ENCODE measurements at regions not wholly inside any gene's neighbourhood (a gene's known extent, or its start where the extent isn't known, plus 50 kb on each side); places are given as distances from the start of the nearest gene placed in this dataset.

GRCh38 chr2:223109341-223109740, 57.4 kb downstream of the KCNE4 start:
- Histone ChIP-seq H2BK20ac (ENCODE audit: low read length) (no peak overlapping the region), H2AK5ac (ENCODE audit: low read depth, low read length) (no peak overlapping the region)

More at GRCh38 chr2:223109341-223109740, 57.4 kb downstream of the KCNE4 start:
- H3K9ac ChIP-seq (replicated peaks in 1 of 4; ENCODE audit: extremely low read depth in 1 of 4, low read depth in 3 of 4, low read length in 3 of 4), result no peak overlapping the region
- H4K5ac ChIP-seq (ENCODE audit: insufficient read length, low read depth, low read length), result no peak overlapping the region
- no peak overlapping the region for H2BK5ac ChIP-seq (ENCODE audit: low read depth, low read length)
- H3K79me2 ChIP-seq (ENCODE audit: control insufficient read depth in 1 of 2, insufficient read depth in 2 of 2, low read length in 2 of 2), result no peaks in the 10 kb centered on the region
- H3K9me3 ChIP-seq (ENCODE audit: insufficient read depth in 2 of 2, low read depth in 1 of 2, low read length in 1 of 2), result no peaks in the 10 kb centered on the region
- H2BK15ac ChIP-seq (ENCODE audit: low read length), result no peak overlapping the region
- no peak overlapping the region for H4K91ac ChIP-seq (replicated peaks; ENCODE audit: insufficient read length, low read length)
- no peak overlapping the region for H2BK120ac ChIP-seq (replicated peaks; ENCODE audit: low read depth, low read length)
- no peak overlapping the region for H3K14ac ChIP-seq (ENCODE audit: insufficient read length)
- H3K36me3 ChIP-seq (ENCODE audit: control insufficient read depth in 2 of 4, insufficient read depth in 4 of 4, low read length in 3 of 4), result no peaks in the 10 kb centered on the region
- FAIRE-seq, result no peak
- no peaks in the 10 kb centered on the region for H4K20me1 ChIP-seq (replicated peaks in 1 of 2; ENCODE audit: control insufficient read depth in 1 of 2, insufficient read depth in 2 of 2, low read length in 2 of 2)
- H3K23ac ChIP-seq (ENCODE audit: insufficient read length), result no peak overlapping the region
- H3K56ac ChIP-seq (replicated peaks; ENCODE audit: insufficient read length, low read depth, low read length), result no peak overlapping the region
- H3K4ac ChIP-seq (replicated peaks; ENCODE audit: insufficient read length, low read depth, low read length), result no peak overlapping the region
- H4K8ac ChIP-seq (ENCODE audit: extremely low read depth, insufficient read depth, low read length), result no peak overlapping the region
- 82% methylated on average over 3 of the region's 3 CpGs; no CpG with 5 or more reads in 1 of the 2 experiments for WGBS, 2 experiments (ENCODE audit: extremely low coverage in 1 of 2, insufficient coverage in 1 of 2, insufficient read length in 1 of 2, insufficient replicate concordance in 2 of 2, low coverage in 1 of 2, low lambda C conversion rate in 2 of 2, missing lambda C conversion rate in 1 of 2)
- H3K27ac ChIP-seq (ENCODE audit: low read depth, low read length), result no peak overlapping the region
- ChIA-PET POLR2A (ENCODE audit: partially characterized antibody) (no interaction called here), CTCF (ENCODE audit: partially characterized antibody) (interaction anchor here (0.8 to 1.5 kb wide), 3 partner anchors 9 to 151 kb away, joined by 3 read pairs; no protein-coding TSS in a partner anchor)
- no peak overlapping the region for H3K4me3 ChIP-seq (ENCODE audit: extremely low read depth in 1 of 4, insufficient read depth in 2 of 4, low read depth in 3 of 4, low read length in 4 of 4)
- H2BK12ac ChIP-seq (ENCODE audit: low read depth, low read length), result no peak overlapping the region
- H3K18ac ChIP-seq (ENCODE audit: extremely low read depth, low read length), result no peak overlapping the region
- TF ChIP-seq POLR2AphosphoS5 (IDR thresholded peaks at IDR 0.05; ENCODE audit: low read depth, low read length) (no peak), EGR1 (IDR thresholded peaks at IDR 0.05; ENCODE audit: borderline replicate concordance, low read depth, low read length) (no peak), RBBP5 (IDR thresholded peaks at IDR 0.05; ENCODE audit: borderline replicate concordance, low read depth, low read length) (no peak), CHD2 (IDR thresholded peaks at IDR 0.05; ENCODE audit: low read length) (no peak)
- H3K27me3 ChIP-seq (replicated peaks in 1 of 4; ENCODE audit: control insufficient read depth in 3 of 4, extremely low read depth in 1 of 4, insufficient read depth in 3 of 4, low read length in 3 of 4), result no peaks in the 10 kb centered on the region
- no peak overlapping the region for H3K4me2 ChIP-seq (ENCODE audit: insufficient read depth in 1 of 2, low read depth in 2 of 2, low read length in 2 of 2)
- H2AFZ ChIP-seq (ENCODE audit: low read length), result no peak overlapping the region
- no peaks in the 10 kb centered on the region for H3K4me1 ChIP-seq (replicated peaks in 1 of 4; ENCODE audit: control insufficient read depth in 3 of 4, insufficient read depth in 4 of 4, low read length in 3 of 4)
- DNase-seq (ENCODE audit: low read depth in 1 of 2, low spot score in 2 of 2), result no peak
- no peaks in the 10 kb centered on the region for H3K79me1 ChIP-seq (ENCODE audit: low read depth, low read length)
- H3K23me2 ChIP-seq (ENCODE audit: low read depth, low read length), result no peaks in the 10 kb centered on the region

Measured in H1 (cell line).